GM10266 (cell line): ENCODE measurements at regions not wholly inside any gene's neighbourhood (a gene's known extent, or its start where the extent isn't known, plus 50 kb on each side); places are given as distances from the start of the nearest gene placed in this dataset.
A peak's percentile ranks its signal among the peaks of the same experiment; 100 is the strongest.
"Not testable (repeated sequence)": the region's sequence is repeated elsewhere in the genome, so short reads cannot be mapped to it uniquely, and the experiment has no call there.

Source experiments
- DNase-seq: peaks from one replicate; pipeline ENCODE4 v3.0.0; 2012; ENCODE audit errors: extremely low spot score
- CTCF ChIP-seq: IDR thresholded peaks from 2 replicates; pipeline ENCODE4 v1.5.1; 2012; ENCODE audit warnings: mild to moderate bottlenecking, low read depth; ENCODE audit not compliant: control insufficient read depth, insufficient read depth; ENCODE audit errors: missing control alignments

GRCh38 chrY:3206733-3207132, 271.6 kb downstream of the ZFY start:
- not testable (repeated sequence) for DNase-seq

GRCh38 chrY:3213183-3213582, 278.0 kb downstream of the ZFY start:
- DNase-seq: not testable (repeated sequence)

GRCh38 chrY:3218134-3218533, 283.0 kb downstream of the ZFY start:
- not testable (repeated sequence) for DNase-seq

- DNase-seq: not testable (repeated sequence)
Measured at GRCh38 chrY:3218559-3218958, 283.4 kb downstream of the ZFY start.

- not testable (repeated sequence) for DNase-seq
Measured at GRCh38 chrY:3262911-3263310, 316.0 kb upstream of the TGIF2LY start.

GRCh38 chrY:3288063-3288462, 290.8 kb upstream of the TGIF2LY start:
- DNase-seq: not testable (repeated sequence)

GRCh38 chrY:3297235-3297634, 281.6 kb upstream of the TGIF2LY start:
- not testable (repeated sequence) for DNase-seq

- DNase-seq: not testable (repeated sequence)
Measured at GRCh38 chrY:3319988-3320387, 258.9 kb upstream of the TGIF2LY start.

GRCh38 chrY:3367535-3367934, 211.3 kb upstream of the TGIF2LY start:
- DNase-seq: not testable (repeated sequence)

- not testable (repeated sequence) for DNase-seq
Measured at GRCh38 chrY:3368459-3368858, 210.4 kb upstream of the TGIF2LY start.

GRCh38 chrY:3391508-3391907, 187.4 kb upstream of the TGIF2LY start:
- not testable (repeated sequence) for DNase-seq

GRCh38 chrY:3404241-3404640, 174.6 kb upstream of the TGIF2LY start:
- DNase-seq: not testable (repeated sequence)

- not testable (repeated sequence) for DNase-seq
- TF ChIP-seq CTCF: peak; percentile 46
Measured at GRCh38 chrY:3405585-3405984, 173.3 kb upstream of the TGIF2LY start.

GRCh38 chrY:3406896-3407452, 171.9 kb upstream of the TGIF2LY start:
- not testable (repeated sequence) for DNase-seq

- DNase-seq: not testable (repeated sequence)
Measured at GRCh38 chrY:3410322-3410892, 168.5 kb upstream of the TGIF2LY start.
